Activated effector memory CD4-positive, alpha-beta T cell treated with anti-CD3 and anti-CD28 coated beads, Interleukin-2, amount 50 U/mL, for 16 hours (primary cell): ENCODE measurements at regions not wholly inside any gene's neighbourhood (a gene's known extent, or its start where the extent isn't known, plus 50 kb on each side); places are given as distances from the start of the nearest gene placed in this dataset.

Experiments
- DNase-seq: peaks from one replicate; pipeline ENCODE4 v3.0.0-alpha.2; 2020

- no peak for DNase-seq
Observed at GRCh38 chr14:37903343-37904191, 304.1 kb upstream of the SSTR1 start.

- no peak for DNase-seq
Observed at GRCh38 chr14:37924622-37925021, 283.1 kb upstream of the SSTR1 start.

GRCh38 chr14:37932008-37932407 is 275.7 kb upstream of the SSTR1 start:
- DNase-seq: no peak

- no peak for DNase-seq
Observed at GRCh38 chr14:37932481-37932880, 275.2 kb upstream of the SSTR1 start.

GRCh38 chr14:37936971-37937370 is 270.7 kb upstream of the SSTR1 start:
- DNase-seq: no peak

GRCh38 chr14:37939442-37940028 is 268.2 kb upstream of the SSTR1 start:
- no peak for DNase-seq

GRCh38 chr14:37945959-37946358 is 261.7 kb upstream of the SSTR1 start:
- DNase-seq: no peak

GRCh38 chr14:37946819-37947218 is 260.9 kb upstream of the SSTR1 start:
- DNase-seq: no peak

- no peak for DNase-seq
Observed at GRCh38 chr14:37948266-37948665, 259.4 kb upstream of the SSTR1 start.

GRCh38 chr14:37968664-37969240 is 239.0 kb upstream of the SSTR1 start:
- no peak for DNase-seq

GRCh38 chr14:37969511-37969979 is 238.2 kb upstream of the SSTR1 start:
- DNase-seq: no peak

- no peak for DNase-seq
Observed at GRCh38 chr14:37970696-37971095, 237.0 kb upstream of the SSTR1 start.

GRCh38 chr14:37972941-37973887 is 234.5 kb upstream of the SSTR1 start:
- DNase-seq: no peak

GRCh38 chr14:37974421-37974820 is 233.3 kb upstream of the SSTR1 start:
- no peak for DNase-seq

GRCh38 chr14:37977481-37977880 is 230.2 kb upstream of the SSTR1 start:
- DNase-seq: no peak

GRCh38 chr14:37985826-37986470 is 221.8 kb upstream of the SSTR1 start:
- DNase-seq: peak; percentile 74

GRCh38 chr14:37988472-37988871 is 219.2 kb upstream of the SSTR1 start:
- DNase-seq: no peak

- DNase-seq: no peak
Observed at GRCh38 chr14:37991027-37991426, 216.7 kb upstream of the SSTR1 start.

- no peak for DNase-seq
Observed at GRCh38 chr14:37992499-37992898, 215.2 kb upstream of the SSTR1 start.

- no peak for DNase-seq
Observed at GRCh38 chr14:37994846-37995372, 212.8 kb upstream of the SSTR1 start.

- DNase-seq: no peak
Observed at GRCh38 chr14:37997017-37997416, 210.7 kb upstream of the SSTR1 start.

GRCh38 chr14:38000340-38000739 is 207.4 kb upstream of the SSTR1 start:
- no peak for DNase-seq
